Keratinocyte (primary cell): ENCODE measurements at regions not wholly inside any gene's neighbourhood (a gene's known extent, or its start where the extent isn't known, plus 50 kb on each side); places are given as distances from the start of the nearest gene placed in this dataset.

Experiments
- DNase-seq: peaks from one replicate; pipeline ENCODE4 v3.0.0-alpha.2; 2011; ENCODE audit warnings: low read depth, missing footprints, low spot score
- FAIRE-seq: peaks from 2 replicates; lab custom pipeline; 2011; peaks lifted over from hg19 to GRCh38; lab: Jason Lieb, UNC
- H2AFZ ChIP-seq: 2 replicates; pipeline ENCODE4 v1.6.0; 2012; ENCODE audit warnings: low read length, control low read depth, inconsistent platforms; ENCODE audit not compliant: control insufficient read depth
- H3K27ac ChIP-seq: 2 replicates; pipeline ENCODE4 v1.5.1; 2011; ENCODE audit warnings: low read length; ENCODE audit not compliant: control insufficient read depth, insufficient read depth
- H3K27me3 ChIP-seq: 3 replicates; pipeline ENCODE4 v1.6.0; 2011; ENCODE audit warnings: low read length; ENCODE audit not compliant: control insufficient read depth, insufficient read depth; ENCODE audit errors: extremely low read depth
- H3K36me3 ChIP-seq, 2 experiments: 2 replicates in 1 of 2; 3 replicates in 1 of 2; pipeline ENCODE4 v1.5.1; 2011; ENCODE audit warnings: low read length in 2 of 2, mild to moderate bottlenecking in 1 of 2; ENCODE audit not compliant: control insufficient read depth in 2 of 2, insufficient read depth in 2 of 2; ENCODE audit errors: extremely low read depth in 1 of 2
- H3K4me1 ChIP-seq: 3 replicates; pipeline ENCODE4 v1.5.1; 2011; ENCODE audit warnings: low read length; ENCODE audit not compliant: control insufficient read depth, insufficient read depth; ENCODE audit errors: extremely low read depth
- H3K4me2 ChIP-seq: 3 replicates; pipeline ENCODE4 v1.6.0; 2011; ENCODE audit warnings: low read depth, low read length; ENCODE audit not compliant: control insufficient read depth, insufficient read depth; ENCODE audit errors: extremely low read depth
- H3K4me3 ChIP-seq, 3 experiments: fragments of 200-600 bp in 1 of 3; sonication (generic) in 1 of 3; 2 replicates in 2 of 3; 3 replicates in 1 of 3; pipeline ENCODE4 v1.5.1; 2011 to 2016; ENCODE audit warnings: low read length in 3 of 3, mild to moderate bottlenecking in 3 of 3, control low read depth in 2 of 3, inconsistent platforms in 1 of 3, low read depth in 1 of 3, mixed read lengths in 1 of 3, mixed run types in 1 of 3, moderate library complexity in 1 of 3; ENCODE audit not compliant: control insufficient read depth in 2 of 3, insufficient read depth in 2 of 3; ENCODE audit errors: extremely low read depth in 1 of 3
- H3K79me2 ChIP-seq: 2 replicates; pipeline ENCODE4 v1.6.0; 2012; ENCODE audit warnings: low read length; ENCODE audit not compliant: control insufficient read depth, insufficient read depth
- H3K9ac ChIP-seq: 3 replicates; pipeline ENCODE4 v1.6.0; 2011; ENCODE audit warnings: low read length; ENCODE audit not compliant: control insufficient read depth, insufficient read depth; ENCODE audit errors: extremely low read depth
- H3K9me1 ChIP-seq: 3 replicates; pipeline ENCODE4 v1.6.0; 2011; ENCODE audit warnings: low read length; ENCODE audit not compliant: control insufficient read depth, insufficient read depth; ENCODE audit errors: extremely low read depth
- H3K9me3 ChIP-seq: 2 replicates; pipeline ENCODE4 v1.5.1; 2012; ENCODE audit warnings: low read depth, low read length; ENCODE audit not compliant: control insufficient read depth
- H4K20me1 ChIP-seq: 3 replicates; pipeline ENCODE4 v1.6.0; 2011; ENCODE audit warnings: low read length; ENCODE audit not compliant: control insufficient read depth, insufficient read depth; ENCODE audit errors: extremely low read depth
- CTCF ChIP-seq, 3 experiments: IDR thresholded peaks in 1 of 3; conservative IDR thresholded peaks in 1 of 3; optimal IDR thresholded peaks in 1 of 3; 2 replicates in 2 of 3; 3 replicates in 1 of 3; pipeline versions ENCODE3 to v1.5.1; 2011; ENCODE audit warnings: low read length in 3 of 3, mild to moderate bottlenecking in 3 of 3, moderate library complexity in 2 of 3, control low read depth in 1 of 3, inconsistent platforms in 1 of 3; ENCODE audit not compliant: insufficient read depth in 2 of 3; ENCODE audit errors: extremely low read depth in 1 of 3
- EZH2 ChIP-seq: IDR thresholded peaks from one replicate; pipeline ENCODE4 v1.6.1; 2012; ENCODE audit warnings: inconsistent platforms, mild to moderate bottlenecking, low read length, moderate library complexity
- dilution Hi-C: fragments of 300-500 bp; cut with MboI; formaldehyde crosslinking; loops from one replicate; pipeline ENCODE4 v1.7.0; 2020; ENCODE audit warnings: low sequenced_read_pairs; ENCODE audit not compliant: extremely low pct_ligation_motif_present

- H3K79me2 ChIP-seq, result no peaks in the 10 kb centered on the region
- H3K9me1 ChIP-seq, result no peaks in the 10 kb centered on the region
- no peaks in the 10 kb centered on the region for H3K9me3 ChIP-seq
- FAIRE-seq, result no peak
- H3K27ac ChIP-seq, result no peak overlapping the region
- H3K36me3 ChIP-seq, result no peaks in the 10 kb centered on the region
- H3K27me3 ChIP-seq, result no peaks in the 10 kb centered on the region
- H3K9ac ChIP-seq, result no peak overlapping the region
- no peaks in the 10 kb centered on the region for H4K20me1 ChIP-seq
- no peak overlapping the region for H3K4me2 ChIP-seq
- TF ChIP-seq CTCF (optimal IDR thresholded peaks at IDR 0.05 in 1 of 3, IDR thresholded peaks at IDR 0.05 in 1 of 3, conservative IDR thresholded peaks at IDR 0.05 in 1 of 3; ENCODE audit: extremely low read depth in 1 of 3, insufficient read depth in 2 of 3, low read length in 3 of 3), result no peak
- TF ChIP-seq EZH2, result no peak
- H3K4me3 ChIP-seq, result no peak overlapping the region
- no peak overlapping the region for H2AFZ ChIP-seq
- no peaks in the 10 kb centered on the region for H3K4me1 ChIP-seq
- dilution Hi-C loops, result loop anchor here (25.0 kb wide), 1 partner anchor 450 kb away; no protein-coding TSS in a partner anchor
- DNase-seq, result no peak
These were observed 251.9 kb downstream of the ETV1 start for GRCh38 chr7:13737563-13737962.

- Histone ChIP-seq H3K27ac (no peak overlapping the region), H4K20me1 (no peaks in the 10 kb centered on the region), H3K9me1 (no peaks in the 10 kb centered on the region), H3K9ac (no peak overlapping the region), H3K9me3 (no peaks in the 10 kb centered on the region), H3K4me3 (no peak overlapping the region), H3K27me3 (no peaks in the 10 kb centered on the region), H3K4me2 (no peak overlapping the region), H3K79me2 (no peaks in the 10 kb centered on the region), H3K36me3 (no peaks in the 10 kb centered on the region), H2AFZ (no peak overlapping the region), H3K4me1 (no peaks in the 10 kb centered on the region)
- TF ChIP-seq CTCF (optimal IDR thresholded peaks at IDR 0.05 in 1 of 3, IDR thresholded peaks at IDR 0.05 in 1 of 3, conservative IDR thresholded peaks at IDR 0.05 in 1 of 3; ENCODE audit: extremely low read depth in 1 of 3, insufficient read depth in 2 of 3, low read length in 3 of 3) (no peak), EZH2 (no peak)
- no peak for FAIRE-seq
- no peak for DNase-seq
- dilution Hi-C loops, result loop anchor here (25.0 kb wide), 1 partner anchor 455 kb away; no protein-coding TSS in a partner anchor
These were observed 247.3 kb downstream of the ETV1 start for GRCh38 chr7:13742126-13742525.
